ENCODE measurements at regions not wholly inside any gene's neighbourhood (a gene's known extent, or its start where the extent isn't known, plus 50 kb on each side); places are given as distances from the start of the nearest gene placed in this dataset.

- DNase-seq: peak; percentile 23 to 77 (median 55)
These were observed 91.7 kb upstream of the TGIF1 start for GRCh38 chr18:3358310-3358709.

GRCh38 chr18:3360211-3360610 lies 89.8 kb upstream of the TGIF1 start:
- DNase-seq: no peak

DNA sequence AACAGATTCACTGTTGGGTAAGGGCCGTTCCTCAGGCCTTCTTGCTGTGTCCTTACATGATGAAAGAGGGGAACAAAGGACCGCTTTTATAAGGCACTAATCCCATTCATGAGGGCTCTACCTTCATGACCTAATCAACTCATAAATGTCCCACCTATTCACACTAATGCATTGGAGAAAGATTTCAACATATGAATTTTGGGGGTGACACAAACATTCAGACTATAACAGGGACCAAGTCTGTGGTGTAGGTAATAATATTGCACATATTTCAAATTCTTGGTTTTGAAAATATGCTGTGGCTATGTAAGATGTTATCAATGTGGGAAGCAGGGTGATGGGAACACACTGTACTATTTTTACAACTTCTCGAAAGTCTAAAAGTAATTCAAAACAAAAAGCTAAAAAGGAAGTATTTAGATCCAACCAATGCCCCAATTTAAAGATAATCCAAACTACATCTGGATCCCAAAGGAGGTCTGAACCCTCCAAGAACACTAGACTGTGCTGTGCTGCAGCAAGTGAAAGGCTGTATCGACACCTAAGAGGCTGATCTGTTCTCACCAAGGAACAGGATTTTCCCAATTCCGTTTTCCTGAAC lies 82.4 kb upstream of the TGIF1 start:
- no peak for DNase-seq

GRCh38 chr18:3368193-3368592 lies 81.8 kb upstream of the TGIF1 start:
- DNase-seq: peak in 1 of 3 donors; percentile 47

DNA sequence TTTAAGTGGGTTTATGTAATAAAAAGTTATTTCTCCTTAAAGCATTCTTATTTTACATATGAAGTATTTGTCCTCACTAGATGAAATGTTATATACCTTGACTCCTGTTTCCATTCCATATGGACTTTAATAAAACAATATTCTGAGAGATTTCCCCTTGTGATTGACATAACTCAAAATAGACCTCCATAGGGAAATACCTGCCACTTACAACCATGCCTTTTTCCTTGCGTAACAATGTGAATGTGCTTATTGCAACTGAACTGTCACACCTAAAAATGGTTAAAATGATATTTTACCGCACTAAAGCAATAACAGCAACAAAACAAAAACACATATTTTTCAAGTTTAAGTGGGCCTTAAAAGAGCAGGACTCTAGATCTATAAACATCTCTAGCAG lies 70.3 kb upstream of the TGIF1 start:
- no peak for DNase-seq

DNA sequence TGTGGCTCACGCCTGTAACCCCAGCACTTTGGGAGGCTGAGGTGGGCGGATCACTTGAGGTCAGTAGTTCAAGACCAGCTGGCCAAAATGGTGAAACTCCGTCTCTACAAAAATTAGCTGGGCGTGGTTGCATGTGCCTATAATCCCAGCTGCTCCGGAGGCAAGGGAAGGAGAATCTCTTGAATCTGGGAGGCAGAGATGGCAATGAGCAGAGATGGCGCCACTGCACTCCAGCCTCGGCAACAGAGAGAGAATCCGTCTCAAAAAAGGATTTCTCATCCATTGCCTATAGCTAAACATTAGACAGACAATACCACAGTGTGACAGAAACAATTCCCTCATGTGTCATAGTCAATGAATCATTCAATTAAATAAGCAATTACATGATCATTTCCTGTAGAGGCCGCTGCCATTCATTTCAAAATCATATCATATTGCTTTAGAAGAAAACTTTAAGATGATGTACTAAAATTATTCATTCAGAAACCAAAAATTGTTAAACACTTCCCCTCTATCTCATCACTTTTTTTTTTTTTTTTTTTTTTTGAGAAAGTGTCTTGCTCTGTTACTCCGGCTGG lies 69.5 kb upstream of the TGIF1 start:
- peak; percentile 16 to 68 (median 22) for DNase-seq

DNA sequence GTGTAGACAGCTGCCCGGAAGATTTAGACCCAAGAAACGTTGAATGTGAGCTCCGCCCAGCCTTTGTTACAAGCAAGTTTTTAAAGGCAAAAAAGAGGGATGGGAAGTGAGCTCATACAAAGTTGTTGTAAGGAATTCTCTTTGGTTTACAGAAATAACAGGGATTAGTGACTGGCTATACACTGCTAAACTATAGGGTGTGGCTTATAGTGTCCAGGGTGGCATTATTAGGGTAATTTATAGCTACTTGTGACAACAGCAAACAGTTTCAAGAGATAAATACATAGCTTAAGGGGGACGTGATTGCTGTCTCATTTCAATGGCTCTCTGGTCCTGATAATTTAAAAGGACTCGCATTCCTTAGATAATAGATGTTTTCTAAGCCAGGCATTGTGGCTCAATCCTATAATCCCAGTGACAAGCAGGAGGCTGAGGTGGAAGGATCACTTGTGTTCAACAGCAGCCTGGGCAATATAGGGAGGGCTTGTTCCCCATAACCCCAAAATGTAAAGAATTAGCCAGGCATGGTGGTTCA lies 66.5 kb upstream of the TGIF1 start:
- DNase-seq: no peak

DNA sequence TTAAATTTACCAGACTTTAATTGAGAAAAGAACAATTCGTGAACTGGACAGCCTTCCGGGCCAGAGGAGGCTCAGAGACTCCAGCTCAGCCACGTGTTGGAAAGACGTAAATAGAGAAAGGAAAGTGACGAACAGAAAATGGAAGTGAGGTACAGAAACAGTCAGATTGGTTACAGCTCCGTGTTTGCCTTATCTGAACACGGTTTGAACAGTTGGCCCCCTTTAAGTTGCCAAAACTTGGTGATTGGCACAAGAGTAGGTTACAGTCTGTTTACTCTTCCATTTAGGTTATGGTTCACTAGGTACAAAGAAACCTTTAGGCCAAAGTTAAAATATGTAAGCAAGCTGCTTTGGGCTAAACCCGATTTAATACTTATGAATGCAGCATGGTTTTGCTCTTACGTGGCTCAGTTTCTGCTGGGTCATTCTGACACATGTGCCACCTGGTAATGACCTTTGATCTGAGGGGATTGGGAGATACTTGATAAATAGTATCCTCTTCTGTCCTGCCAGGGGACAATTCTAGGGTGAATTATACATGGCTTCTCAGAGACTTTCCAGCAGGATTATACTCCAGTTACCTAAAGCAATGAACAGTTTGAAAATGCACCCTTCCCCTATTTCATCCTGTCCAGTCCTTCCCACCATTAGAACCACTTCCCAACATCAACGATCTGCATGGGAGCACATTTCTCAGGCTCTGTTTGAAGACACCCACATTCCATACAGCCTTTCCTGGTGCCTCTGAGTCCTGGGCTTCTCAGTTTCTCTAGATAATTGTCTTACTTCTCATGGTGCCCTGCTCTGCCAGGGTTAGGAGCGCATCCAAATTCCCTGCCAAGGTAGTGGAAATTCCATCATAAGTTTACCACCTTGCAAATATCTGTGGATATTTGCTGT lies 65.1 kb upstream of the TGIF1 start:
- DNase-seq: no peak

DNA sequence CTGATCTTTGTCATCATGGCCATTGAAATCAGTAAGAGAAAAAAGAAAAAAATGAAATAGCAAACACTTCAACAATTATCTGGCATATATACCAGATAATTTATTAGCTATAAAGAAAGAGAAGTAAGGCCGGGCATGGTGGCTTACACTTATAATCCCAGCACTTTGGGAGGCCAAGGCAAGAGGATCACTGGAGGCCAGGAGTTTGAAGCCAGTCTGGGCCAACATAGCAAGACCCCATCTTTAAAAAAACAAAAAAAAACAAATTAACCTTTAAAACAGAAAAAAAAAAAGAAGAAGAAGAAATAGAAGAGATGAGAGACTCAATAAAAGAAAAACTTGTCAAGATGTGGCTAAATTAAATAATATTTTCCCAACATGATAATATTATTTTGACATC lies 61.6 kb upstream of the TGIF1 start:
- DNase-seq: no peak

DNA sequence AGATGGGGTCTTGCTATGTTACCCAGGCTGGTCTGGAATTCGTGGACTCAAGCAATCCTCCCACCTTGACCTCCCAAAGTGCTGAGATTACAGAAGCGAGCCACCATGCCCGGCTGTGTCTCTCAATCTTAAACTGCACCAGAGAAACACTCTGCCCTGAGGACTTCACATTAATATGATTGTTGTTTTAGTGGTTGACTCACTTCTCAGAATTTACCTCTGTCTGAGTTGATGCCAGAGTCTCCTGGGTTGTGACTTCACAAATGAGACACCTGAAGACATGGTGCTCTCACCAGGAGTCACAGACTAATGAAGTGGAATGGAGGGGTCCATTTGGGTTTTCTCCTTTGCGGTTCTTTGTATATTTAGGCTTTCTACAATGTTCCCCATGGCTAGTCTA lies 61.0 kb upstream of the TGIF1 start:
- DNase-seq: no peak

DNA sequence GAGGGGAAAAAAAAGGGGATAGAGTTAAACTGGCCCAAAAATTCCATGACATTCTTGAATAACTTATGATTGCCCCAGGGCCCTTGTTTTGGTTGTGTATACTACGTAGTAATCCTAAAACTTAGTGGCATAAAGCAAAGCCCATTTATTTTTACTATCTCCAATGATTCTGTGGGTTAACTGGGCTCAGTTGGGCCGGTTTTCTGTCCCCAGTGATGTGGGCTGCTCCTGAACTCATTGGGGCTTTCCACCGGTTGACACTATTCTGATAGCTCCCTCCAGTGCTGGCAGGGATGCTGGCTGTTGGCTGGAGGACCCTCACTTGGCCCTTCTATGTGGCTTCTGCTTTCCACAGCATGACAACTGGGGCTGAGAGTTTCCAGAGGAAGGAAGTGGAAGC lies 60.0 kb upstream of the TGIF1 start:
- DNase-seq: no peak

DNA sequence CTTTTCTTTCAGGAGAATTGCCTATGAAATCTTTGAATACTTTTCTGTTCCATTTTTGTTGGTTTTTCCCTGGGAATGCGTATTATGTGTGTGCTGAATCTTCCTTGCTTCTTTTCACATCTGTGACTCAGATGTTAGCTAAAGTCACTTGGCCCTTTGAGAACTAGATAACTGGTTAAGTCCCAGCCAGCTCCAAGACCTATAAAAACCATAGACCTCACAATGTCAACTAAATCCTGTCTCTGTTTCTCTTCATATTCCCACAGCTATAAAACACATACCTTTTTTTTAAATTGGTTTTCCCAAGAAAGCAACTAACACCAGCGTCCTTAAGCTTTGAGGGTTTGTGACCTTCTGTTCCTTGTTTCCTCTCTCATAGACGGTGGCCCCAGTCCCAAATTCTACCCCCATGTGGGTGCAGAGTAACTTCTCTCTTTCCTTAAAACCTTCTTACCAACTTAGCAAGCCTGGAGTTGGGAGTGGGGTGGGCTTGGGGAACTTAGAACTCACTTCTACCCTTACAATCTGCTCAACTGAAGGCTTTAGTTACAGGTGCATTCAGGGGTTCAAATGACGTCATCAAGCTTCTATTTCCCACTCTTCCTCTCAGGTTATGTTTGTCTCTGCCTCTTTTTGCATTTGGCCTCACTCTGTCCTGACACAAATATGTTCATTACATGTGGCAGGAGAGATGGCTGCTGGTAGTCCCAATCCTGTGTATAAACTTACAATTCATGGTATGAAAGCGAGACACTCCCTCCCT lies 58.1 kb upstream of the TGIF1 start:
- no peak for DNase-seq

- no peak for DNase-seq
These were observed 57.5 kb upstream of the TGIF1 start for GRCh38 chr18:3392467-3392855.

GRCh38 chr18:3394648-3395047 lies 55.3 kb upstream of the TGIF1 start:
- no peak for DNase-seq

DNA sequence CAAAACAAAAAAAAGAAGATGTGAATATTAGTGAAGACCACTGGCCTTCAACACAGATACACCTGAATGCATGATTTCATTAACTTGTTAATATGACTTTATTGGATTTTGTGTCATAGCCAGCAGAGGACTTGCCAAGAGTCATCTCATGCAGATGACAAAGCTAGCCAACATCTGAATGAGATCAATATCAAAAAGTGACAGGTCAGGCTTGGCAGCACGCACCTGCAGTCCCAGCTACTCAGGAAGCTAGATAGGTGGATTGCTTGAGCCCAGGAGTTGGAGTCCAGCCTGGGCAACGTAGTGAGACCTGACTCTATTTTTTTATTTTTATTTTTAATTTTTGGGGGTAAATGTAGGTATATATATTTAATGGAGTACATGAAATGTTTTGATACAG lies 54.5 kb upstream of the TGIF1 start:
- no peak for DNase-seq

GRCh38 chr18:3397031-3397750 lies 52.8 kb upstream of the TGIF1 start:
- no peak for DNase-seq

DNA sequence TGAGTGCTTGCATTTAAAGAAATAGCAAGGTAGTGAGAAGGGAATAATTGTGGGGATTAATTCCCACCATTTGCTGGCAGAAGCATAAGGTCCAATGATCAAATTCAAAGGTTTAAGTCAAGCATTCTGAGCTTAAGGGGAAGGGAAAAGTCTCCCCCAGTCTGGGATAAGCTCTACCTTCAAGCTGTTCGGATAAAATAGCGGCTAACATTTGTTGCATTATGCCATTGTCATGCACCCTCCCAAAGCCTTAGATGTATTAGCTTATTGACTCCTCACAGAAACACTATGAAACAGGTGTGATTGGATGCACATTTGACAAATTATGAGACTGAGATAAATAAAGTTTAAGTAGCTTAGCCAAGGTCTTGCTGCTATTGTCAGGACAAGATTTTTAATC lies 52.2 kb upstream of the TGIF1 start:
- no peak for DNase-seq

All from muscle of back (tissue), 3 donors.